Ectodermal cell (in vitro differentiated cells): ENCODE measurements at regions not wholly inside any gene's neighbourhood (a gene's known extent, or its start where the extent isn't known, plus 50 kb on each side); places are given as distances from the start of the nearest gene placed in this dataset.
"Not testable (repeated sequence)": the region's sequence is repeated elsewhere in the genome, so short reads cannot be mapped to it uniquely, and the experiment has no call there.

Experiments
- H3K27ac ChIP-seq: 2 replicates; pipeline ENCODE4 v1.7.0; 2013; ENCODE audit warnings: mild to moderate bottlenecking, low read depth, low read length; ENCODE audit not compliant: insufficient read depth, poor library complexity, severe bottlenecking
- H3K27me3 ChIP-seq: 2 replicates; pipeline ENCODE4 v1.7.0; 2013; ENCODE audit warnings: mild to moderate bottlenecking, low read length; ENCODE audit not compliant: insufficient read depth, control insufficient read depth, poor library complexity, severe bottlenecking
- H3K36me3 ChIP-seq: one replicate; pipeline ENCODE4 v1.7.0; 2013; ENCODE audit warnings: low read length; ENCODE audit not compliant: control insufficient read depth, insufficient read depth
- H3K4me1 ChIP-seq: one replicate; pipeline ENCODE4 v1.7.0; 2013; ENCODE audit warnings: low read length; ENCODE audit not compliant: control insufficient read depth, insufficient read depth
- H3K4me3 ChIP-seq: 2 replicates; pipeline ENCODE4 v1.7.0; 2013; ENCODE audit warnings: low read depth, low read length, control low read depth; ENCODE audit not compliant: insufficient read depth
- H3K9me3 ChIP-seq: 2 replicates; pipeline ENCODE4 v1.7.0; 2013; ENCODE audit warnings: mild to moderate bottlenecking, low read length, moderate library complexity; ENCODE audit not compliant: control insufficient read depth
- WGBS, 2 experiments: methylation state at CpG; one replicate each; pipeline ENCODE4 v1.1.7; 2013; ENCODE audit warnings: missing lambda C conversion rate in 2 of 2; 5-methylcytosine and 5-hydroxymethylcytosine counted together

DNA sequence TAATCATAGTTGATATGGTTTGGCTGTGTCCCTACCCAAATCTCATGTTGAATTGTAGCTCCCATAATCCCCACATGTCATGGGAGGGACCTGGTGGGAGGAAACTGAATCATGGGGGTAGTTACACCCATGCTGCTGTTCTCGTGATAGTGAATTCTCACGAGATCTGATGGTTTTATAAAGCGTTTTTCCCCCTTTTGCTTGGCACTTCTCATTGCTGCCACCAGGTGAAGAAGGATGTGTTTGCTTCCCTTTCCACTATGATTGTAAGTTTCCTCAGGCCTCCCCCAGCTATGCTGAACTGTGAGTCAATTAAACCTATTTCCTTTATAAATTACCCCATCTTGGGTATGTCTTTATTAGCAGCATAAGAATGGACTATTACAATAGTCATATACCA, 86.0 kb upstream of the MID1 start:
- H3K36me3 ChIP-seq, H3K27ac ChIP-seq, H3K4me3 ChIP-seq, H3K9me3 ChIP-seq, H3K27me3 ChIP-seq: not testable (repeated sequence)
- WGBS, 2 experiments: 93 to 100% methylated on average over 1 to 3 of the region's 3 CpGs
- H3K4me1 ChIP-seq: peaks cover 11% of the 10 kb centered on the region

- H3K27ac ChIP-seq: no peak overlapping the region
- H3K9me3 ChIP-seq: no peaks in the 10 kb centered on the region
- H3K4me3 ChIP-seq: no peak overlapping the region
- 100% methylated on average over 1 of the region's 2 CpGs; no CpG with 5 or more reads in 1 of the 2 experiments for WGBS, 2 experiments
- peaks cover 9% of the 10 kb centered on the region for H3K4me1 ChIP-seq
- H3K27me3 ChIP-seq: no peaks in the 10 kb centered on the region
- H3K36me3 ChIP-seq: no peaks in the 10 kb centered on the region
These were observed 87.4 kb upstream of the MID1 start for GRCh38 chrX:10707773-10708172.

GRCh38 chrX:10709276-10709675, 88.9 kb upstream of the MID1 start:
- Histone ChIP-seq H3K9me3 (no peaks in the 10 kb centered on the region), H3K27ac (no peak overlapping the region), H3K4me3 (no peak overlapping the region), H3K36me3 (no peaks in the 10 kb centered on the region), H3K27me3 (no peaks in the 10 kb centered on the region), H3K4me1 (peaks cover 9% of the 10 kb centered on the region)
- 97 to 99% methylated on average over 4 of the region's 4 CpGs for WGBS, 2 experiments

- Histone ChIP-seq H3K27me3 (no peaks in the 10 kb centered on the region), H3K4me1 (peaks cover 9% of the 10 kb centered on the region), H3K36me3 (no peaks in the 10 kb centered on the region), H3K9me3 (no peaks in the 10 kb centered on the region), H3K27ac (no peak overlapping the region), H3K4me3 (no peak overlapping the region)
- WGBS, 2 experiments: 60 to 93% methylated on average over 1 to 5 of the region's 5 CpGs
These were observed 94.1 kb upstream of the MID1 start for GRCh38 chrX:10714531-10714930.

DNA sequence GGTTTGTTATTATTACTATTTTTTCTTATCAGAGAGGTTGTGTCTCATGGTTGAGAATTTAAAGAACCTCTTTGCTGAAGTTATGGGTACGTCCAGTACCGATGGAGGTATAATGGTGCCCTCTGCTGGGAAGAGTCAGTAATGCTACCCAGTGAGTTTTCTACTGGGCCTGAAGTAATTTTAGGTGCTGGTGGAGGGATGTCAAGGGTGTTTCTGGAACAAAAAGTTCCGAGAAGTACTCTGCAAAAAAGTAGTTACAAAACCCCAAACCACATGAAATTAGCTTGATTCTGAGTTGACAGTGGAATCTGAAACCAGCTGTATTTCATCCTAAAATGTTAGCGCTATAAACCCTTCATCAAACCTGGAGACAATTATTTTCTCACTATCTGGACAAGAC, 102.5 kb upstream of the MID1 start:
- no peaks in the 10 kb centered on the region for H3K27me3 ChIP-seq
- no peak overlapping the region for H3K4me3 ChIP-seq
- no peak overlapping the region for H3K27ac ChIP-seq
- 27 to 33% methylated on average over 4 of the region's 4 CpGs for WGBS, 2 experiments
- no peaks in the 10 kb centered on the region for H3K36me3 ChIP-seq
- no peaks in the 10 kb centered on the region for H3K4me1 ChIP-seq
- no peaks in the 10 kb centered on the region for H3K9me3 ChIP-seq

- Histone ChIP-seq H3K9me3 (no peaks in the 10 kb centered on the region), H3K4me3 (no peak overlapping the region), H3K4me1 (peaks cover 8% of the 10 kb centered on the region), H3K36me3 (no peaks in the 10 kb centered on the region), H3K27me3 (no peaks in the 10 kb centered on the region), H3K27ac (no peak overlapping the region)
- WGBS, 2 experiments: 20 to 38% methylated on average over 1 of the region's 3 CpGs
These were observed 104.7 kb upstream of the MID1 start for GRCh38 chrX:10725071-10725470.

DNA sequence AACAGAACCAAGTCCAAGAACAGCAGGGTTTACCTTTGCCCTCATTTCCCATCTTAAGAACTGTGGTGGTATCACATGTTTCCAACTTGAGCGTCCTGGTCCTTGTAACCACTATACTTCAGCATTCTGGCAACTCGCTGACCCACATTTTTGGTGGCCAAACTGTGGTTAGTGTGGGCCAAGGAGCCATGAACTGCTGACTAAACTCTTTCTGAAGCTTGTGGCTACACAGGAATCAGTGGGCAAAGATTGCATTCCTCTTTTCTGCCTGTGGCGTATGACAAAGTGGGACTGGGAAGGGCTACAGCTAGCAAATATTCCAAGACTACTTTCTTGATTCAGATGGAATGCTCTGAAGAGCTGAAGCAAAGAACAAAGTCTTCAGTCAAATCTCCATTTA, 106.3 kb upstream of the MID1 start:
- H3K4me3 ChIP-seq: no peak overlapping the region
- H3K36me3 ChIP-seq: no peaks in the 10 kb centered on the region
- no peaks in the 10 kb centered on the region for H3K9me3 ChIP-seq
- H3K4me1 ChIP-seq: peaks cover 8% of the 10 kb centered on the region
- H3K27ac ChIP-seq: no peak overlapping the region
- 94% methylated on average over 3 of the region's 3 CpGs for WGBS, 2 experiments
- H3K27me3 ChIP-seq: no peaks in the 10 kb centered on the region

- H3K27me3 ChIP-seq: no peaks in the 10 kb centered on the region
- H3K27ac ChIP-seq: peak overlapping the region; percentile 26
- H3K4me1 ChIP-seq: peaks cover 8% of the 10 kb centered on the region
- H3K9me3 ChIP-seq: no peaks in the 10 kb centered on the region
- H3K4me3 ChIP-seq: no peak overlapping the region
- 38 to 52% methylated on average over 10 to 12 of the region's 12 CpGs for WGBS, 2 experiments
- no peaks in the 10 kb centered on the region for H3K36me3 ChIP-seq
These were observed 108.5 kb upstream of the MID1 start for GRCh38 chrX:10728806-10729389.

GRCh38 chrX:10739426-10739825, 119.0 kb upstream of the MID1 start:
- 87 to 94% methylated on average over 1 of the region's 1 CpG for WGBS, 2 experiments
- no peaks in the 10 kb centered on the region for H3K9me3 ChIP-seq
- no peak overlapping the region for H3K27ac ChIP-seq
- no peaks in the 10 kb centered on the region for H3K27me3 ChIP-seq
- H3K36me3 ChIP-seq: no peaks in the 10 kb centered on the region
- H3K4me1 ChIP-seq: peaks cover 8% of the 10 kb centered on the region
- no peak overlapping the region for H3K4me3 ChIP-seq

DNA sequence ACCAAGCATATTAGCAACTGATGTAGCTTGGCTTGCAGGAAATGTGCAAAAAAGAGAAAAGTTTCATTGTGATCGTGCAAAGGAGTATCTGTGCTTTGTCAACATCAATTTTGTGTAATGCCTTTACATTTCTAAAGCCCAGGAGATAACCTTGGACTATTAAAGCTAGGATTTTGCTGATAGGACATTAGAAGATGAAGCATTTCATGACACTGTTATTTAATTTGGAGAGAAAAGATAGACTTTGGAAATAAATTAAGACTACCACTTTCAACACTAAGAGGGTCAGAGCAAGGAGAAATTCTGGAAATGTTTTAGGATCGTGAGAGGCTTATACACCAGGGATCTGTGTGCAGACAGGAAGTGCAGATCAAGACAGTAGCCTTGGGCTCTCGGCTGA, 120.6 kb upstream of the MID1 start:
- Histone ChIP-seq H3K36me3 (no peaks in the 10 kb centered on the region), H3K27ac (peak overlapping the region; percentile 8), H3K27me3 (no peaks in the 10 kb centered on the region), H3K9me3 (no peaks in the 10 kb centered on the region), H3K4me1 (peaks cover 13% of the 10 kb centered on the region), H3K4me3 (no peak overlapping the region)
- WGBS, 2 experiments: 78 to 87% methylated on average over 3 of the region's 3 CpGs

GRCh38 chrX:10741550-10741949, 121.2 kb upstream of the MID1 start:
- Histone ChIP-seq H3K27ac (no peak overlapping the region), H3K36me3 (no peaks in the 10 kb centered on the region), H3K27me3 (no peaks in the 10 kb centered on the region), H3K4me1 (peaks cover 13% of the 10 kb centered on the region), H3K4me3 (no peak overlapping the region), H3K9me3 (no peaks in the 10 kb centered on the region)
- WGBS, 2 experiments: 92 to 100% methylated on average over 1 of the region's 2 CpGs
